AG04450 (cell line): ENCODE measurements at regions not wholly inside any gene's neighbourhood (a gene's known extent, or its start where the extent isn't known, plus 50 kb on each side); places are given as distances from the start of the nearest gene placed in this dataset.

Experiments used
- CTCF ChIA-PET: fragments of 300-600, 350-600 bp; formaldehyde crosslinking; extraction: SDS; loops from one replicate; lab custom pipeline; 2022; ENCODE audit warnings: antibody characterized with exemption, inconsistent platforms; lab: Charles Lee
- POLR2A ChIA-PET: fragments of 350-600 bp; formaldehyde crosslinking; extraction: SDS; loops from one replicate; lab custom pipeline; 2021; ENCODE audit warnings: antibody characterized with exemption, inconsistent platforms; lab: Yijun Ruan, JAX
- DNase-seq: peaks from one replicate; pipeline ENCODE4 v3.0.0-alpha.2; 2011; ENCODE audit warnings: low read depth, low spot score
- H3K27ac ChIP-seq: one replicate; pipeline ENCODE4 v1.5.1; 2012; ENCODE audit warnings: low read depth, low read length, control low read depth
- H3K27me3 ChIP-seq: one replicate; pipeline ENCODE4 v1.6.0; 2012; ENCODE audit warnings: low read length; ENCODE audit not compliant: control insufficient read depth, insufficient read depth
- H3K4me3 ChIP-seq: 2 replicates; pipeline ENCODE4 v1.5.1; 2011; ENCODE audit warnings: mild to moderate bottlenecking, low read depth, low read length, control low read depth
- H3K9me3 ChIP-seq: 2 replicates; pipeline ENCODE4 v1.5.1; 2012; ENCODE audit warnings: low read length; ENCODE audit not compliant: control insufficient read depth, insufficient read depth
- TF ChIP-seq, protein P1 (sequence below): IDR thresholded peaks from 2 replicates; pipeline ENCODE4 v1.5.1; 2011; ENCODE audit warnings: low read depth, low read length, control low read depth, inconsistent platforms

DNA sequence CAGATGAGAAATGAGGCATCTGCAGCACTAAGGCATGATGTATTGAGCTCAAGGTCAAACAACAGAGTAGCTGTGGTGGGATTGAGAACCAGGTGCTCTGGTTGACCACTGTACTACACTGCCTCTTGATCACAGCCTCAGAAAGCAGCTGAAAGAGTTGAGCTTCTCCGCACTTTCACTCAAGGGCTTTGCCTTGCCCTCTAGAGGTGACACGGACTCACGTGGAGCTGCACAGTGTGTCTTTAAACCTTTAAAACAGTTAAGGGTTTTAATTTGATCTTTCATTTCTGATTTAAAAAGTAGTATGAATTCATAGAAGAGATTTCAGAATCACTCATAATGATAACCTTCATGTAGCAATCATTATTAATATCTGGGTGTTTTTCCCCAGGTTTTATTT lies 132.5 kb downstream of the RWDD3 start:
- H3K27me3 ChIP-seq: no peaks in the 10 kb centered on the region
- H3K4me3 ChIP-seq: no peak overlapping the region
- no peak overlapping the region for H3K27ac ChIP-seq
- no peak for DNase-seq
- H3K9me3 ChIP-seq: no peaks in the 10 kb centered on the region
- ChIA-PET POLR2A (no interaction called here), CTCF (no interaction called here)
- TF ChIP-seq, protein P1, sequence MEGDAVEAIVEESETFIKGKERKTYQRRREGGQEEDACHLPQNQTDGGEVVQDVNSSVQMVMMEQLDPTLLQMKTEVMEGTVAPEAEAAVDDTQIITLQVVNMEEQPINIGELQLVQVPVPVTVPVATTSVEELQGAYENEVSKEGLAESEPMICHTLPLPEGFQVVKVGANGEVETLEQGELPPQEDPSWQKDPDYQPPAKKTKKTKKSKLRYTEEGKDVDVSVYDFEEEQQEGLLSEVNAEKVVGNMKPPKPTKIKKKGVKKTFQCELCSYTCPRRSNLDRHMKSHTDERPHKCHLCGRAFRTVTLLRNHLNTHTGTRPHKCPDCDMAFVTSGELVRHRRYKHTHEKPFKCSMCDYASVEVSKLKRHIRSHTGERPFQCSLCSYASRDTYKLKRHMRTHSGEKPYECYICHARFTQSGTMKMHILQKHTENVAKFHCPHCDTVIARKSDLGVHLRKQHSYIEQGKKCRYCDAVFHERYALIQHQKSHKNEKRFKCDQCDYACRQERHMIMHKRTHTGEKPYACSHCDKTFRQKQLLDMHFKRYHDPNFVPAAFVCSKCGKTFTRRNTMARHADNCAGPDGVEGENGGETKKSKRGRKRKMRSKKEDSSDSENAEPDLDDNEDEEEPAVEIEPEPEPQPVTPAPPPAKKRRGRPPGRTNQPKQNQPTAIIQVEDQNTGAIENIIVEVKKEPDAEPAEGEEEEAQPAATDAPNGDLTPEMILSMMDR: no peak

DNA sequence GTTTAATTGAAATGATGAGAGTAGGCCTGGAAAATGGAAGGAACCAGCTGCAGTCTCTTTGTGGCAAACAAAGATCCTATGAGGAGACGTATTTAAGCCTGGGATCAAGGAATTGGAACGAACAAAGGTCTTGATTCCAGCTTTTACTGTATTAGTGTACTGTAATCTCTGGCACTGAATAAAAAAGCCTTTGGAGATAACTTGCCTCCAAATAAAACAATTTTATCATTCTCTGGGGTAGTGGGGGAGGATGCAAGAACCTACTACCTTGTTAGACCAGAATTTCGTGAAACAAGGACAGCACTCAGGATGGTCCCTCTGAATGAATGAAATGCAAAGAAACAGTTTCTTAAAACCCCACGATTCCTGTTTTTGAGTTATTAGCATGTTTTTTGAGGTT lies 134.2 kb downstream of the RWDD3 start:
- no peak for DNase-seq
- no peaks in the 10 kb centered on the region; the same call in 1 of the 2 replicates for H3K9me3 ChIP-seq
- H3K4me3 ChIP-seq: no peak overlapping the region
- H3K27ac ChIP-seq: no peak overlapping the region
- no peaks in the 10 kb centered on the region for H3K27me3 ChIP-seq
- POLR2A ChIA-PET: no interaction called here
- CTCF ChIA-PET: no interaction called here
- TF ChIP-seq, protein P1: no peak

DNA sequence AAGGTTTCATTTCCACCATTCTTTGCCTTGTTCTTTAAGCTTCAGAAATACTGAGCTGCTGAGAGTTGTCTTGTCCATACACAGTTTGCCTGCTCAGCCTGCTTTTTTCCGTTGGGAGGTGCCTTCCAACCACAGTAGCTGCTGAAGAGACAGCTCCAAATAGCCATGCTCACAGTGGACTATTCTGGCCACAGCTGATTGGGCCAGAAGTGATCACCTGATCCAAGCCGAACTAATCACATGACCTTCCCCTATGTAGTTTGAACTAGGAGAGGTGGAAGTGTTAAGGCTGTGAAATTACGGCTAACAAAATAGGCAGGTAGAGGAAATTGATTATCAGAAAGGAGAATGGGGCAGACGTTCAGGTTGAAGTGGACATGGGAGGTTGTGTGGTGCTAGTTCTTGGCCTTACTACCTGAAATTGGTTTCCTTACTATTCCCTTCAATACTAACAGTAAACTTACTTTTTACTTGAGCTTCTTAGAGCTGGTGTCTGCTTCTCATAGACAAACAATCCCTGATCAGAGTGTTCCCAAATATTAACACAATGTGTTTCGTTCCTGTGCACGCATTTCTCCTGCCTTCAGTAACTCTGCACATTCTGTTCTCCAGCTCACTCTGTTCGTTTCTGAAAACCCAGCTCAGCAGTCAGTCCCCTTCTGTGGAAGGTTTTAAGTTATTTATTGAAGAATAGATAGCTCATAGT lies 136.1 kb downstream of the RWDD3 start:
- TF ChIP-seq, protein P1: no peak
- H3K27ac ChIP-seq: no peak overlapping the region
- no peaks in the 10 kb centered on the region; the same call in 1 of the 2 replicates for H3K9me3 ChIP-seq
- ChIA-PET CTCF (interaction anchor here (1.0 kb wide), 1 partner anchor 15 kb away, joined by 3 read pairs; no protein-coding TSS in a partner anchor), POLR2A (no interaction called here)
- no peak overlapping the region for H3K4me3 ChIP-seq
- DNase-seq: no peak
- no peaks in the 10 kb centered on the region for H3K27me3 ChIP-seq

DNA sequence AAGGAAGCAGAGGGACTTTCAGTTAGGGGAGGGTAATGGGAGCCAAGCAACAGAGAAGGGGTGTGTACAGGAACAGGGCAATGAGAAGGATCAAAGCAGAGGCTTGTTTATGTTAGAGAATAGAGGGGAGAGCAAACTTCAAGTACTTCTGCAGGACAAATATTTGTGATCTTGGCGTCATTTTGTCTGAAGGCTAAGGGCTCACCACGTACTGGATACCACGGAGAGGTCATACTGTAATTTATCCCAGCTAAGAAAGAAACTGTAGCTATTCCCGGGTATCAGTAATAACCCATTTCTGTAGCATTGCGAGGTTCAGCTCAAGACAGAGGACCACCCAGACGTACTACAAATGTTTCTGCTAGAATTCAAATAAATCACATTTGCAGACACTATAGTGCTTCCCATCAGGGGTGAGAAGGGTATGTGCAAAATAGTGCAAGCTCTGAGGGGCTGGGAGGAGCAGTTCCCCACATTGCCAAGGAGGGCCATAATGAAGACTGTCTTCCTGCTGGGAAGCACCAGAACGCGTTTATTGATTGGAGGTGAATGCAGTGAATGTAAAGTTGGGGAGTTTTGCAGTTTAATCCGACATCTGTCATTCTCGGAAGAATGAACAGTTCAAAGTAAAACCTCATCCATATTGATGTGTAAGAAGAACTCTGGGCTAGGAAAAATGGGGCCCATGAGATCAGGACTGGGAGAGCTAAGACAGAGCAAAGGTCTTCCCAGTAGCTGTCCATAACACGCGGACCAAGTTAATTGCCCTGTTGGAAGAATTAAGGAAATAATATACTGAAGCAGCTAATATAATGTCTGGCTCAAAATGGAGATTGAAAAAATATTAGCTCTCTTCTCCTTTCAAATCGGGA lies 136.9 kb downstream of the RWDD3 start:
- no peak for DNase-seq
- Histone ChIP-seq H3K9me3 (no peaks in the 10 kb centered on the region; the same call in 1 of the 2 replicates), H3K27ac (no peak overlapping the region), H3K27me3 (no peaks in the 10 kb centered on the region), H3K4me3 (no peak overlapping the region)
- CTCF ChIA-PET: interaction anchor here (1.0 kb wide), 1 partner anchor 14 kb away, joined by 3 read pairs; no protein-coding TSS in a partner anchor
- TF ChIP-seq, protein P1: no peak
- POLR2A ChIA-PET: no interaction called here
